ENCODE measurements at regions not wholly inside any gene's neighbourhood (a gene's known extent, or its start where the extent isn't known, plus 50 kb on each side); places are given as distances from the start of the nearest gene placed in this dataset.

GRCh38 chr13:99828735-99829134 lies 142.8 kb downstream of the ZIC5 start (continued):
- TF ChIP-seq FOSL1 (IDR thresholded peaks at IDR 0.05; ENCODE audit: insufficient read depth, low read depth, low read length) (no peak), BACH1 (IDR thresholded peaks at IDR 0.05; ENCODE audit: low read length) (no peak), SUZ12 (IDR thresholded peaks at IDR 0.05; ENCODE audit: low read length) (no peak), TCF12 (IDR thresholded peaks at IDR 0.05; ENCODE audit: low read depth, low read length) (no peak)

All from H1 (cell line).